ENCODE measurements at regions not wholly inside any gene's neighbourhood (a gene's known extent, or its start where the extent isn't known, plus 50 kb on each side); places are given as distances from the start of the nearest gene placed in this dataset.

DNA sequence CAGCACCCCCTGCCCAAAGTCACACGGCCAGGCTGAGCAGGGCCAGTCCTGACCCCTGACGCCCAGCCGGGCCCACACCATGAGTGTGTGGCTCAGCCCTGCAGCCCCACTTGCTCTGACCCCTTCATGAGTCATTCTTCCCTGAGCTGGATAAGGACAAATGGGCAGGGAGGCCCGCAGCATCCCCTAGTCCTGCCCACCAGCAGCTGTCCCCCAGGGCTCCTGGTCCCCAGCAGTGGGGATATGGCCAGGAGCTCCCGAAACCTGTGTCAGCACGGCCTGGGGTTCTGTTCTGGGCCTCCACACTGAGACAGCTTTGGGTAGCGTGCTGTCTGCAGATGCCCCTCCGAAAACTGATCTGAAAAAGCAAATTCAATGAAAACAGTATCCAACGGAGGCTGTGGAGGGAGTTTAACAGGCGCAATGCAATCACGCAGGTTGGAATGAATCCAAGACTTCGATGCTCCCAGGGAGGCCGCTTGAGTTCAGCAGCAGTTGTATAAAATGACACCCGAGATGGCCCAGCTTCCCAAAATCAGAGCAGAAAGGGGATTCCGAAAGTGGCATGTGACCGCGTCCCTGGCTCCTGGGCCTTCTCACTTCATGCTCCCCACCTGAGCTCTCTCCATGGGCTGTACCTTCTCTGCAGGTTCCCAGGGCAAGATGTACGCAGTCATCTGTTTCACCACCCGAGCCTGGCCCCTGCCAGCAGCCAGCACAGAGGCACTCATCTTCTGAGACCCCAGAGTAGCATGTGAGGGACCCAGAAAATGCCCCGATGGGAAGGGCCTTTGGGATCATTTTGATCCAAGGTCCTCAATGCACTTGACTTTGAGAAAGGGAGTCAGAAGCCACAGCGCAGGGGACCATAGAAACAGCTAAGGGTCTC is 214.1 kb downstream of the USP6NL start:
- no peak for ATAC-seq
- DNase-seq = no peak
- no peak overlapping the region for H3K4me3 ChIP-seq
- intact Hi-C loops (cut with DNase I, micrococcal nuclease) = no loop called here
- H3K4me1 ChIP-seq (ENCODE audit: low read depth) = no peaks in the 10 kb centered on the region
- H3K9me3 ChIP-seq = no peaks in the 10 kb centered on the region
- TF ChIP-seq CTCF (IDR thresholded peaks at IDR 0.05) = no peak
- no peaks in the 10 kb centered on the region for H3K36me3 ChIP-seq (ENCODE audit: low read depth)

DNA sequence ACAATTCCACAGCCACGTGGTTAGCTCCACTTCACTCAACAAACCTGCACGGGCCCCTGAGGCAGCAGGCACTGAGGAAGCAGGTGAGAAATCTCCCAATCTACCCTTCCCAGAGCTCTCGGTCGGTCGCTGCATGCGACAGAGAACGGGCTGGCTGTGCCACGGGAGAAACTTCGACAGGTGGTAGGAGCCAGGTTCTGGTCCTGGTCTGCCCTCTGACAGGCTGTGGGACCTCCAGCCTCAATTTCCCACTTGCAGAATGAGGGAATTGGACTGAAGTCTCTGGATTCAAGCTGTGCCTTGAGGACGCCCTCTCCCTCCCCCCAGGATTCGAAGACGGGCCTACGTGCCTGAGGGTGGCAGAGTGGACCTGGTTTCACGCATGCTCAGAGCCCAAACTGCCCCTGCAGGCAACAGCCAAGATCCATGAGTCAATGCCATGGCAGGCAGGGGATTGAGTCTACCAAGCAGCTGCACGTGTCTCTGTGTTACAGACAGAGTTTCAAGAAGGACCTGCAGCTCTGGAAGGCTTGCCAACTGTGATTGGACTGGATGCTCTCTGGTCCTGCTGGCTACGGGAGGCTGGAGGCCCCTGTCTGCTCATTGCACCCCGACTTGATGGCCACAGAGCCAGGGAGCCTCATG is 215.0 kb downstream of the USP6NL start:
- intact Hi-C loops (cut with DNase I, micrococcal nuclease) = no loop called here
- TF ChIP-seq CTCF (IDR thresholded peaks at IDR 0.05) = no peak
- Histone ChIP-seq H3K36me3 (ENCODE audit: low read depth) (no peaks in the 10 kb centered on the region), H3K4me1 (ENCODE audit: low read depth) (no peaks in the 10 kb centered on the region), H3K9me3 (no peaks in the 10 kb centered on the region), H3K4me3 (no peak overlapping the region)
- DNase-seq (no peak), ATAC-seq (no peak)

DNA sequence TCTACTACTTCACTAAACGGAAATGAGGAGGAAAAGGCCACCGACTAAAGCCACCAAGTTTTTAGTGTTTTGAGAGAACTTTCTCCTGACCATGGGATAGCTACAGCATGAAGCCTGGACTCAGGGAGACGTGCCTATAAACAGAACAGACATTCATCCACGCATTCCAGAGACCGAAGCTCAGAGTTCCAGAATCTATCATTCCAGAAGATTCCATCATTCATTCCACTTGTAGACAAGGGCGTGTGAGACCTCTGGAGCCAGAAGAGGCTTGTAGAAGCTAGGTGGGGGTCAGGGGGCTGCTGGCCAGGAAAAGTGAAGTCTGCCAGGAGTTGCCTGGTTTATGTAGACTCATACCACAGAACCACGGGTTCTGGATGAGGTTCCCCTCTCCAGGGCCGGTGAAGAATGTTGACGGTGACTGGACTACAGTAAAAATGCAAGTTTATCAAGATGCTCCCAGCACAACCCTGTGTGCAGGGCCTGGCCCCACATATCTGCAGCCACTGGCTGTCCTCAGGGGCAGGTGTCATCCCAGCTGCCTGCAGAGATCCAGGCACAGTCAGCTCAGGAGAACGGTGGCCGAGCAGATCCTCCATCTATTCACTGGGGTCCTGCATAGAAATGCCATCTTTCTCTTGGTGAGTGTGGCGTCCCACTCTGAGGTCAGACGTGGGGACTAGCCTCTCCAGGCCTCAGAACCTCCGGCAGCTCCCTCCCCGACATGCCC is 215.7 kb downstream of the USP6NL start:
- no peak for TF ChIP-seq CTCF (IDR thresholded peaks at IDR 0.05)
- intact Hi-C loops (cut with DNase I, micrococcal nuclease) = no loop called here
- Histone ChIP-seq H3K9me3 (no peaks in the 10 kb centered on the region), H3K4me3 (no peak overlapping the region), H3K36me3 (ENCODE audit: low read depth) (no peaks in the 10 kb centered on the region), H3K4me1 (ENCODE audit: low read depth) (no peaks in the 10 kb centered on the region)
- DNase-seq (no peak), ATAC-seq (no peak)

- Histone ChIP-seq H3K9me3 (no peaks in the 10 kb centered on the region), H3K36me3 (ENCODE audit: low read depth) (no peaks in the 10 kb centered on the region), H3K4me3 (no peak overlapping the region), H3K4me1 (ENCODE audit: low read depth) (no peaks in the 10 kb centered on the region)
- intact Hi-C loops (cut with DNase I, micrococcal nuclease) = no loop called here
- no peak for DNase-seq
- TF ChIP-seq CTCF (IDR thresholded peaks at IDR 0.05) = no peak
- ATAC-seq = no peak
Observed at GRCh38 chr10:11395161-11395560, 216.3 kb downstream of the USP6NL start.

GRCh38 chr10:11393858-11394257 is 217.6 kb downstream of the USP6NL start:
- intact Hi-C loops (cut with DNase I, micrococcal nuclease) = no loop called here

More at GRCh38 chr10:11393858-11394257, 217.6 kb downstream of the USP6NL start:
- ATAC-seq = no peak
- Histone ChIP-seq H3K9me3 (no peaks in the 10 kb centered on the region), H3K4me3 (no peak overlapping the region), H3K36me3 (ENCODE audit: low read depth) (no peaks in the 10 kb centered on the region), H3K4me1 (ENCODE audit: low read depth) (no peaks in the 10 kb centered on the region)
- TF ChIP-seq CTCF (IDR thresholded peaks at IDR 0.05) = no peak
- DNase-seq = no peak

All from mucosa of descending colon (tissue), 3 donors.